CD4-positive, alpha-beta T cell treated with Interferon alpha-2 for 1 hour (primary cell): ENCODE measurements at regions not wholly inside any gene's neighbourhood (a gene's known extent, or its start where the extent isn't known, plus 50 kb on each side); places are given as distances from the start of the nearest gene placed in this dataset.

ENCODE experiments used
- DNase-seq, 2 donors: peaks; one replicate each; pipeline ENCODE4 v3.0.0-alpha.2; 2020 to 2022

GRCh38 chr16:6483469-6484033 lies 849.1 kb upstream of the RBFOX1 start:
- DNase-seq = no peak

- no peak for DNase-seq
Measured at GRCh38 chr16:6482696-6483468, 849.8 kb upstream of the RBFOX1 start.

GRCh38 chr16:6481894-6482293 lies 850.8 kb upstream of the RBFOX1 start:
- no peak for DNase-seq

GRCh38 chr16:6453742-6454141 lies 878.9 kb upstream of the RBFOX1 start:
- DNase-seq = no peak

GRCh38 chr16:6447021-6447790 lies 885.4 kb upstream of the RBFOX1 start:
- DNase-seq = no peak

- no peak for DNase-seq
Measured at GRCh38 chr16:6446370-6446769, 886.3 kb upstream of the RBFOX1 start.

GRCh38 chr16:6439129-6439528 lies 893.5 kb upstream of the RBFOX1 start:
- DNase-seq = no peak

- no peak for DNase-seq
Measured at GRCh38 chr16:6428861-6429260, 903.8 kb upstream of the RBFOX1 start.

- DNase-seq = no peak
Measured at GRCh38 chr16:6427621-6428020, 905.0 kb upstream of the RBFOX1 start.

GRCh38 chr16:6407596-6407995 lies 925.0 kb upstream of the RBFOX1 start:
- DNase-seq = no peak

GRCh38 chr16:6406028-6406427 lies 926.6 kb upstream of the RBFOX1 start:
- DNase-seq = no peak

- no peak for DNase-seq
Measured at GRCh38 chr16:6382924-6383459, 949.7 kb upstream of the RBFOX1 start.

GRCh38 chr16:6381896-6382295 lies 950.7 kb upstream of the RBFOX1 start:
- no peak for DNase-seq

GRCh38 chr16:6377956-6378355 lies 954.7 kb upstream of the RBFOX1 start:
- no peak for DNase-seq

- DNase-seq = no peak
Measured at GRCh38 chr16:6375465-6376075, 957.1 kb upstream of the RBFOX1 start.

- no peak for DNase-seq
Measured at GRCh38 chr16:6374821-6375220, 957.8 kb upstream of the RBFOX1 start.

GRCh38 chr16:6364846-6365245 lies 967.8 kb upstream of the RBFOX1 start:
- no peak for DNase-seq

GRCh38 chr16:6363896-6364607 lies 968.6 kb upstream of the RBFOX1 start:
- DNase-seq = no peak

- no peak for DNase-seq
Measured at GRCh38 chr16:6363396-6363795, 969.2 kb upstream of the RBFOX1 start.

- DNase-seq = no peak
Measured at GRCh38 chr16:6362321-6362720, 970.3 kb upstream of the RBFOX1 start.

- DNase-seq = no peak
Measured at GRCh38 chr16:6360641-6361040, 972.0 kb upstream of the RBFOX1 start.

- DNase-seq = no peak
Measured at GRCh38 chr16:6356911-6357310, 975.7 kb upstream of the RBFOX1 start.

GRCh38 chr16:6349725-6350124 lies 982.9 kb upstream of the RBFOX1 start:
- no peak for DNase-seq
